SJSA1 (cell line): ENCODE measurements at regions not wholly inside any gene's neighbourhood (a gene's known extent, or its start where the extent isn't known, plus 50 kb on each side); places are given as distances from the start of the nearest gene placed in this dataset.

Source experiments
- DNase-seq, 2 experiments: peaks; one replicate each; pipeline ENCODE4 v3.0.0-alpha.2; 2015 to 2020; ENCODE audit warnings: low spot score in 2 of 2, low read depth in 1 of 2
- H3K27ac ChIP-seq: fragments of 250-450 bp; sonication (Bioruptor Pico); 2 replicates; pipeline ENCODE4 v1.5.1; 2020; ENCODE audit warnings: mild to moderate bottlenecking, moderate library complexity
- H3K27me3 ChIP-seq: fragments of 250-450 bp; sonication (Bioruptor Pico); replicated peaks from 2 replicates; pipeline ENCODE4 v1.5.1; 2020; ENCODE audit warnings: mild to moderate bottlenecking, moderate library complexity
- H3K36me3 ChIP-seq: fragments of 250-450 bp; sonication (Bioruptor Pico); 2 replicates; pipeline ENCODE4 v1.5.1; 2020; ENCODE audit warnings: mild to moderate bottlenecking
- H3K4me1 ChIP-seq: fragments of 250-450 bp; sonication (Bioruptor Pico); replicated peaks from 2 replicates; pipeline ENCODE4 v1.6.1; 2021; ENCODE audit warnings: mild to moderate bottlenecking
- H3K4me3 ChIP-seq: fragments of 250-450 bp; sonication (Bioruptor Pico); 2 replicates; pipeline ENCODE4 v1.5.1; 2020; ENCODE audit warnings: mild to moderate bottlenecking
- H3K9me3 ChIP-seq: fragments of 250-450 bp; sonication (Bioruptor Pico); replicated peaks from 2 replicates; pipeline ENCODE4 v1.5.1; 2020; ENCODE audit warnings: mild to moderate bottlenecking

- Histone ChIP-seq H3K27me3 (no peaks in the 10 kb centered on the region), H3K9me3 (peaks cover 3% of the 10 kb centered on the region; the same call in 1 of the 2 replicates), H3K4me3 (no peak overlapping the region), H3K4me1 (no peaks in the 10 kb centered on the region), H3K36me3 (no peaks in the 10 kb centered on the region), H3K27ac (no peak overlapping the region)
- no peak for DNase-seq
Measured at GRCh38 chr6:14981960-14982359, 263.9 kb upstream of the JARID2 start.

- no peaks in the 10 kb centered on the region for H3K36me3 ChIP-seq
- no peaks in the 10 kb centered on the region for H3K27me3 ChIP-seq
- H3K27ac ChIP-seq: no peak overlapping the region
- H3K4me3 ChIP-seq: no peak overlapping the region
- peaks cover 3% of the 10 kb centered on the region; the same call in 1 of the 2 replicates for H3K9me3 ChIP-seq
- no peaks in the 10 kb centered on the region for H3K4me1 ChIP-seq
- no peak for DNase-seq
Measured at GRCh38 chr6:14983599-14984518, 262.0 kb upstream of the JARID2 start.

- Histone ChIP-seq H3K4me3 (no peak overlapping the region), H3K36me3 (no peaks in the 10 kb centered on the region), H3K27me3 (no peaks in the 10 kb centered on the region), H3K4me1 (no peaks in the 10 kb centered on the region), H3K27ac (no peak overlapping the region), H3K9me3 (peaks cover 3% of the 10 kb centered on the region; the same call in 1 of the 2 replicates)
- DNase-seq: no peak
Measured at GRCh38 chr6:14984519-14984853, 261.4 kb upstream of the JARID2 start.

GRCh38 chr6:14985366-14985765 is 260.5 kb upstream of the JARID2 start:
- no peak overlapping the region for H3K27ac ChIP-seq
- peaks cover 3% of the 10 kb centered on the region; the same call in 1 of the 2 replicates for H3K9me3 ChIP-seq
- H3K27me3 ChIP-seq: no peaks in the 10 kb centered on the region
- H3K36me3 ChIP-seq: no peaks in the 10 kb centered on the region
- no peak overlapping the region for H3K4me3 ChIP-seq
- no peaks in the 10 kb centered on the region for H3K4me1 ChIP-seq
- DNase-seq: no peak

- Histone ChIP-seq H3K27ac (no peak overlapping the region), H3K9me3 (peaks cover 3% of the 10 kb centered on the region; the same call in 1 of the 2 replicates)
Measured at GRCh38 chr6:14986370-14986769, 259.5 kb upstream of the JARID2 start.

GRCh38 chr6:14987490-14987889 is 258.4 kb upstream of the JARID2 start:
- H3K27me3 ChIP-seq: no peaks in the 10 kb centered on the region
- no peak overlapping the region for H3K27ac ChIP-seq
- H3K9me3 ChIP-seq: peaks cover 3% of the 10 kb centered on the region; the same call in 1 of the 2 replicates
- no peaks in the 10 kb centered on the region for H3K36me3 ChIP-seq
- no peaks in the 10 kb centered on the region for H3K4me1 ChIP-seq
- no peak overlapping the region for H3K4me3 ChIP-seq
- no peak for DNase-seq

More at GRCh38 chr6:14986370-14986769, 259.5 kb upstream of the JARID2 start:
- no peaks in the 10 kb centered on the region for H3K36me3 ChIP-seq
- H3K4me3 ChIP-seq: no peak overlapping the region
- no peak for DNase-seq
- no peaks in the 10 kb centered on the region for H3K27me3 ChIP-seq
- H3K4me1 ChIP-seq: no peaks in the 10 kb centered on the region

- no peaks in the 10 kb centered on the region for H3K9me3 ChIP-seq
- no peaks in the 10 kb centered on the region for H3K4me1 ChIP-seq
- H3K36me3 ChIP-seq: no peaks in the 10 kb centered on the region
- no peaks in the 10 kb centered on the region for H3K27me3 ChIP-seq
- no peak for DNase-seq
- H3K27ac ChIP-seq: no peak overlapping the region
- no peak overlapping the region for H3K4me3 ChIP-seq
Measured at GRCh38 chr6:14992382-14992781, 253.5 kb upstream of the JARID2 start.

GRCh38 chr6:14995208-14995607 is 250.7 kb upstream of the JARID2 start:
- H3K27me3 ChIP-seq: no peaks in the 10 kb centered on the region
- H3K4me1 ChIP-seq: no peaks in the 10 kb centered on the region
- no peaks in the 10 kb centered on the region for H3K36me3 ChIP-seq
- no peak overlapping the region for H3K4me3 ChIP-seq
- no peak for DNase-seq
- H3K9me3 ChIP-seq: no peaks in the 10 kb centered on the region
- no peak overlapping the region for H3K27ac ChIP-seq

GRCh38 chr6:14995966-14996602 is 249.8 kb upstream of the JARID2 start:
- no peak for DNase-seq

GRCh38 chr6:14996892-14997291 is 249.0 kb upstream of the JARID2 start:
- Histone ChIP-seq H3K36me3 (no peaks in the 10 kb centered on the region), H3K27me3 (no peaks in the 10 kb centered on the region), H3K4me1 (no peaks in the 10 kb centered on the region), H3K9me3 (no peaks in the 10 kb centered on the region), H3K4me3 (no peak overlapping the region), H3K27ac (no peak overlapping the region)
- no peak for DNase-seq

More at GRCh38 chr6:14995966-14996602, 249.8 kb upstream of the JARID2 start:
- no peaks in the 10 kb centered on the region for H3K9me3 ChIP-seq
- no peak overlapping the region for H3K27ac ChIP-seq
- H3K4me3 ChIP-seq: no peak overlapping the region
- H3K27me3 ChIP-seq: no peaks in the 10 kb centered on the region
- H3K36me3 ChIP-seq: no peaks in the 10 kb centered on the region
- no peaks in the 10 kb centered on the region for H3K4me1 ChIP-seq

GRCh38 chr6:14997507-14997906 is 248.4 kb upstream of the JARID2 start:
- DNase-seq: no peak
- no peaks in the 10 kb centered on the region for H3K27me3 ChIP-seq
- no peaks in the 10 kb centered on the region for H3K9me3 ChIP-seq
- no peak overlapping the region for H3K4me3 ChIP-seq
- no peak overlapping the region for H3K27ac ChIP-seq
- H3K4me1 ChIP-seq: no peaks in the 10 kb centered on the region
- no peaks in the 10 kb centered on the region for H3K36me3 ChIP-seq

GRCh38 chr6:14999106-14999505 is 246.8 kb upstream of the JARID2 start:
- H3K9me3 ChIP-seq: 0 out of 2 replicates have a peak, but pooled peaks cover 2% of the 10 kb centered on the region
- H3K27me3 ChIP-seq: no peaks in the 10 kb centered on the region
- no peak overlapping the region for H3K4me3 ChIP-seq
- no peaks in the 10 kb centered on the region for H3K4me1 ChIP-seq
- no peak overlapping the region for H3K27ac ChIP-seq
- no peak for DNase-seq
- H3K36me3 ChIP-seq: no peaks in the 10 kb centered on the region

GRCh38 chr6:15001326-15001910 is 244.5 kb upstream of the JARID2 start:
- no peaks in the 10 kb centered on the region for H3K27me3 ChIP-seq
- no peak for DNase-seq

GRCh38 chr6:15008269-15008668 is 237.6 kb upstream of the JARID2 start:
- H3K27ac ChIP-seq: no peak overlapping the region
- no peak overlapping the region for H3K4me3 ChIP-seq
- DNase-seq: no peak

More at GRCh38 chr6:15001326-15001910, 244.5 kb upstream of the JARID2 start:
- Histone ChIP-seq H3K4me1 (no peaks in the 10 kb centered on the region), H3K36me3 (no peaks in the 10 kb centered on the region), H3K9me3 (0 out of 2 replicates have a peak, but pooled peaks cover 2% of the 10 kb centered on the region), H3K27ac (no peak overlapping the region), H3K4me3 (no peak overlapping the region)

More at GRCh38 chr6:15008269-15008668, 237.6 kb upstream of the JARID2 start:
- 0 out of 2 replicates have a peak, but pooled peaks cover 2% of the 10 kb centered on the region for H3K9me3 ChIP-seq
- H3K36me3 ChIP-seq: no peaks in the 10 kb centered on the region
- no peaks in the 10 kb centered on the region for H3K4me1 ChIP-seq
- no peaks in the 10 kb centered on the region for H3K27me3 ChIP-seq
